ENCODE measurements at regions not wholly inside any gene's neighbourhood (a gene's known extent, or its start where the extent isn't known, plus 50 kb on each side); places are given as distances from the start of the nearest gene placed in this dataset.

GRCh38 chr3:166451997-166452396 lies 614.8 kb upstream of the BCHE start:
- Histone ChIP-seq H2AFZ (ENCODE audit: low read depth, low read length) (no peak overlapping the region), H3K9me3 (ENCODE audit: low read length) (no peaks in the 10 kb centered on the region), H3K36me3 (ENCODE audit: insufficient read depth, low read length) (no peaks in the 10 kb centered on the region)

GRCh38 chr3:166447513-166447912 lies 610.3 kb upstream of the BCHE start:
- Histone ChIP-seq H3K9me2 (ENCODE audit: insufficient read depth, low read length) (no peaks in the 10 kb centered on the region), H2AFZ (ENCODE audit: low read depth, low read length) (no peak overlapping the region), H3K27me3 (ENCODE audit: insufficient read depth, low read depth, low read length) (no peaks in the 10 kb centered on the region), H3F3A (ENCODE audit: insufficient read depth, low read length, poor library complexity, severe bottlenecking) (no peaks in the 10 kb centered on the region), H3K4me3 (ENCODE audit: low read length) (no peak overlapping the region), H3K79me2 (replicated peaks; ENCODE audit: insufficient read depth, low read length) (no peaks in the 10 kb centered on the region), H3K9me3 (ENCODE audit: low read length) (no peaks in the 10 kb centered on the region), H3K9ac (ENCODE audit: low read length) (no peak overlapping the region), H3K27ac (ENCODE audit: low read length) (no peak overlapping the region), H4K20me1 (ENCODE audit: insufficient read depth) (no peaks in the 10 kb centered on the region), H3K36me3 (ENCODE audit: insufficient read depth, low read length) (no peaks in the 10 kb centered on the region), H3K4me2 (ENCODE audit: low read length) (no peak overlapping the region)
- TF ChIP-seq TAF1 (IDR thresholded peaks at IDR 0.05; ENCODE audit: low read depth) = no peak
- no peak for TF ChIP-seq RAD21 (conservative IDR thresholded peaks at IDR 0.05)
- no peak for TF ChIP-seq REST (IDR thresholded peaks at IDR 0.05; ENCODE audit: borderline replicate concordance)
- TF ChIP-seq SMC3 (conservative IDR thresholded peaks at IDR 0.05; ENCODE audit: poor library complexity) = no peak
- TF ChIP-seq EP300 (conservative IDR thresholded peaks at IDR 0.05; ENCODE audit: poor library complexity, severe bottlenecking) = no peak
- TF ChIP-seq MXI1 (conservative IDR thresholded peaks at IDR 0.05; ENCODE audit: poor library complexity, severe bottlenecking) = no peak

More at GRCh38 chr3:166451997-166452396, 614.8 kb upstream of the BCHE start:
- no peaks in the 10 kb centered on the region for H3K27me3 ChIP-seq (ENCODE audit: insufficient read depth, low read depth, low read length)
- no peaks in the 10 kb centered on the region for H3K79me2 ChIP-seq (replicated peaks; ENCODE audit: insufficient read depth, low read length)
- no peak overlapping the region for H3K27ac ChIP-seq (ENCODE audit: low read length)
- no peak overlapping the region for H3K4me3 ChIP-seq (ENCODE audit: low read length)
- H3K9me2 ChIP-seq (ENCODE audit: insufficient read depth, low read length) = no peaks in the 10 kb centered on the region
- no peak overlapping the region for H3K9ac ChIP-seq (ENCODE audit: low read length)
- no peaks in the 10 kb centered on the region for H3F3A ChIP-seq (ENCODE audit: insufficient read depth, low read length, poor library complexity, severe bottlenecking)
- no peak overlapping the region for H3K4me2 ChIP-seq (ENCODE audit: low read length)
- no peak for TF ChIP-seq SMC3 (conservative IDR thresholded peaks at IDR 0.05; ENCODE audit: poor library complexity)
- TF ChIP-seq MXI1 (conservative IDR thresholded peaks at IDR 0.05; ENCODE audit: poor library complexity, severe bottlenecking) = no peak
- no peak for TF ChIP-seq CTCF (IDR thresholded peaks at IDR 0.05; ENCODE audit: poor library complexity, severe bottlenecking)
- TF ChIP-seq TAF1 (IDR thresholded peaks at IDR 0.05; ENCODE audit: low read depth) = no peak
- TF ChIP-seq RAD21 (conservative IDR thresholded peaks at IDR 0.05) = no peak
- no peak for TF ChIP-seq EP300 (conservative IDR thresholded peaks at IDR 0.05; ENCODE audit: poor library complexity, severe bottlenecking)
- TF ChIP-seq REST (IDR thresholded peaks at IDR 0.05; ENCODE audit: borderline replicate concordance) = no peak
- TF ChIP-seq POLR2AphosphoS5 (IDR thresholded peaks at IDR 0.05) = no peak
- no peak for TF ChIP-seq EZH2 (IDR thresholded peaks at IDR 0.05; ENCODE audit: borderline replicate concordance, insufficient read depth, low read length, poor library complexity, severe bottlenecking)
- H4K20me1 ChIP-seq (ENCODE audit: insufficient read depth) = no peaks in the 10 kb centered on the region

All from neural cell (in vitro differentiated cells).